HFF-Myc (cell line): ENCODE measurements at regions not wholly inside any gene's neighbourhood (a gene's known extent, or its start where the extent isn't known, plus 50 kb on each side); places are given as distances from the start of the nearest gene placed in this dataset.

Source experiments
- DNase-seq: peaks from one replicate; pipeline ENCODE4 v3.0.0-alpha.2; 2011; ENCODE audit warnings: low read depth; ENCODE audit errors: extremely low read depth
- H3K4me3 ChIP-seq: replicated peaks from 2 replicates; pipeline ENCODE4 v1.5.1; 2011; ENCODE audit warnings: low read depth, mild to moderate bottlenecking, control low read depth, low read length
- TF ChIP-seq, protein P1 (sequence below): IDR thresholded peaks from 2 replicates; pipeline ENCODE4 v1.5.1; 2012; ENCODE audit warnings: mild to moderate bottlenecking, low read depth, low read length, control low read depth; ENCODE audit errors: missing control alignments

DNA sequence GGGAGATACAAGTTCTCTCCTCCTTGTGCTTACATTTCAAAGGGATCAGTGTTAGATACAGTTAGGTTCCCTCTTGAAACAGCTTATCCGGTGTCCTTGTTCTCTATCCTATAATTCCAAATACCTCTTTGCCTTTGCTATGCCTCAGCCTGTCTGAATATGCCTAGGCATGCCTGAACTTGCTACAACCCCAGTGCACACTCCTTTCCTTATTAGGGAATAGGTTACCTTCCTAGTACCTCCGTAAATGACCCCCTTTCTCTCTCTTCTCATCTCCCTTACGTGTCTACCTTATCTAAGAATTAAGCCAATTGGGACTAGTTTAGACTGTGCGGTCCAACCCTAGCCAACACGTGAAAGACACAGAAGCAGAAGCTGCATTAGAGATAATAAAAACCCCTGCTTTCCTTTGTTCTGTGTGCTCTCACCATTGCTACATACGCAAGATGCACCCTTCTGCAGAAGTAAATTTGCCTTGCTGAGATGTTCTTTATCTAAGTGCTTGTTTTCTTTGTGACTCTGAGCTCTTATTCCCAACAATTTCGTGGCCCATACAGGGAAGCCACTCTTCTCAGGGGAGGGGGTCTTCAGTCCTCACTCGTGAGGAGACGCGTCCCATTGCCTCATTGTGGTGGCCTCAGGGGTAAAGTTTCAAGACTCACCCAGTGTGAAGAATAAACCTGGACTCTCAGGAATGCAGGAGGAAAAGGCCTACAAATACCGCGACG is 802.1 kb downstream of the PLA2G4A start:
- DNase-seq: no peak
- TF ChIP-seq, protein P1, sequence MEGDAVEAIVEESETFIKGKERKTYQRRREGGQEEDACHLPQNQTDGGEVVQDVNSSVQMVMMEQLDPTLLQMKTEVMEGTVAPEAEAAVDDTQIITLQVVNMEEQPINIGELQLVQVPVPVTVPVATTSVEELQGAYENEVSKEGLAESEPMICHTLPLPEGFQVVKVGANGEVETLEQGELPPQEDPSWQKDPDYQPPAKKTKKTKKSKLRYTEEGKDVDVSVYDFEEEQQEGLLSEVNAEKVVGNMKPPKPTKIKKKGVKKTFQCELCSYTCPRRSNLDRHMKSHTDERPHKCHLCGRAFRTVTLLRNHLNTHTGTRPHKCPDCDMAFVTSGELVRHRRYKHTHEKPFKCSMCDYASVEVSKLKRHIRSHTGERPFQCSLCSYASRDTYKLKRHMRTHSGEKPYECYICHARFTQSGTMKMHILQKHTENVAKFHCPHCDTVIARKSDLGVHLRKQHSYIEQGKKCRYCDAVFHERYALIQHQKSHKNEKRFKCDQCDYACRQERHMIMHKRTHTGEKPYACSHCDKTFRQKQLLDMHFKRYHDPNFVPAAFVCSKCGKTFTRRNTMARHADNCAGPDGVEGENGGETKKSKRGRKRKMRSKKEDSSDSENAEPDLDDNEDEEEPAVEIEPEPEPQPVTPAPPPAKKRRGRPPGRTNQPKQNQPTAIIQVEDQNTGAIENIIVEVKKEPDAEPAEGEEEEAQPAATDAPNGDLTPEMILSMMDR: no peak
- H3K4me3 ChIP-seq: no peak overlapping the region

DNA sequence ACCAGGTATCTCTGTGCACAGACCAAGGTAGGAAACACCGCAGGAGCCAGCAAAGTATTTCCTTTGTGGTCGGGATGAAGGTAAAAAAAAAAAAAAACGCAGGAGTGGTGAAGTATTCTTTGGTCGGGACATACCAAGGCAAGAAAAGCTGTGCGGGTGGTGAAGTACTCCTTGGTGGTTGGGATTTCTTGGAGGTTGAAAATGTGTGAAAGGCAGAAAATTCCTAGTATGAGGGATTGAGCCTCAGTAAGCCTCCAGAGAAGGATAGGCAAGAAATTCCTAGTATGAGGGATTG is 802.6 kb downstream of the PLA2G4A start:
- TF ChIP-seq, protein P1: no peak
- H3K4me3 ChIP-seq: no peak overlapping the region
- DNase-seq: no peak

DNA sequence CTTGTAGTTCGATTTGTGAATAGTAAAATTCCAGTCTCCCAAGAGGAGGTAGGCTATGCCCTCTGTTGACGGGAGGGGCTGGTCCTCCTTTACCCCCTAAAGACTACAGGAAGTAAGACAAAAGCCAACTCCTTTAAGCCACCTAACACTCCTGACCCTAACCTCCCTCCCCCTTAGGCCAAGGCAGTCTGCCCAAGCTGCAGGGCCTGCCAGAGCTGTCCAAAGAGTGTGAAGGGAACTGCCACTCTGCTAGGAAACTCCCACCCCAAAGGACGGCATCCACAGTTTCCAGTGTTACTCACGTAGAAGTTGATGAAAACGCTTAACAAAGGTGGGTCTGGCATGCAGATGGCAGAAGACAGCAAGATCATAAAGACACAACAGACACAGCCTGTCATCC is 803.2 kb downstream of the PLA2G4A start:
- no peak for DNase-seq
- no peak overlapping the region for H3K4me3 ChIP-seq
- TF ChIP-seq, protein P1: no peak

DNA sequence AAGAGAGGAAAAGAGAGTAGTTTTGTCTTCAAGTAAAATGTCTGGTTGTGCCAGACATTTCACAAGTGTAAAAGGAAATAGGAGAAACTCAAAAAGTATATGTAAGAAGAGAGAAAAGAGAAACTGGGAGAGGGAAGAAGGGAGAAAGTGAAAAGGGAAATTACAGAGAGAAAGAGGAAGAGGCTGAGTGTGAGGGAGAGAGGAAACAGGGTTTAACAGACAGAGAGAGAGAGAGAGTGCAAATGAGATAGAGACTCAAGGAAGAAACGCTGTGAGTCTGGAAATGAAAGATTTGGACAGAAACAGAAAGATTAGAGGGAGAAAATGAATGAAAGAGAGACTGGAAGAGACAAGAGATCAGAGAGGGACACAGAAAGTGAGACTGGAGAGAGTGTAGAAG is 806.2 kb downstream of the PLA2G4A start:
- no peak for DNase-seq
- no peak overlapping the region for H3K4me3 ChIP-seq
- TF ChIP-seq, protein P1: no peak

DNA sequence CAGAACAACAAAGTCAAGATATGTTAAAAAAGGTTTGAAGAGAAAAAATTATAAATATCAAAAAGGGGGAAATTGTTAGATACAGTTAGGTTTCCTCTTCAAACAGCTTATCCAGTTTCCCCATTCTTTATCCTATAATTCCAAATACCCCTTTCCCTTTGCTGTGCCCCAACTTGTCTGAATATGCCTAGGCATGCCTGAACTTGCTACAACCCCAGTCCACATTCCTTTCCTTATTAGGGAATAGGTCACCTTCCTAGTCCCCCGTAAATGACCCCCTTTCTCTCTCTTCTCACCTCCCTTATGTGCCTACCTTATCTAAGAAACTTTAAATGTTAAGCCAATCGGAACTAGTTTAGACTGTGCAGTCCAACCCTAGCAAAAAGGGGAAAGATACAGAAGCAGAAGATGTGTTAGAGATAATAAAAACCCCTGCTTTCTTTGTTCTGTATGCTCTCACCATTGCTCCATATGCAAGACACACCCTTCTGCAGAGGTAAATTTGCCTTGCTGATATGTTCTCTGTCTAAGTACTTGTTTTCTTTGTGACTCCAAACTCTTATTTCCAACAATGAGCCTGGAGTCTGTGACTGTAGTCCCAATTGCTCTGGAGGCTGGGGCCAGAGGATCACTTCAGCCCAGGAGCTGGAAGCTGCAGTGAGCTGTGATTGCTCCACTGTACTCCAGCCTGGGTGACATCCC is 810.1 kb downstream of the PLA2G4A start:
- DNase-seq: no peak
- TF ChIP-seq, protein P1: no peak
- H3K4me3 ChIP-seq: no peak overlapping the region

DNA sequence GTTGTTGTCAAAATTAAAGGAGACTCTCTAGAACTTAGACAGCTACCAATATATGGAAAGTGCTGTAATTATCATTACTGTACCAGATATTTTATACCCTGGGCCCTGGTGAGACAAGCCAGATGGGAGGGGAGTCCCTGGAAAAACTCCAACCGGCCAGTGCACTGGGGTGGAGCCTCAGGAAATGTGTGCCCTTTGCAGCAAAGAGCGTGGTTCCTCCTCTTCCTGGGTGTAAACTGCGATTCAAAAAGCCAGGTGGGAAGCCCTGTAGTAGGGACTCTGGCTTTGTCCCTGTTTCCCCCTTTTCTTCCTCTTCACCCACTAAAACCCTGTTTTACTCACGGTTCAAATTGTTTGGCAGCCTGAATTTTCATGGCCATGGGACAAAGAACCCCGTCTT is 812.3 kb downstream of the PLA2G4A start:
- TF ChIP-seq, protein P1: no peak
- H3K4me3 ChIP-seq: no peak overlapping the region

More for the DNA sequence above, 812.3 kb downstream of the PLA2G4A start:
- DNase-seq: no peak
